Suprapubic skin (tissue), 4 donors: ENCODE measurements at regions not wholly inside any gene's neighbourhood (a gene's known extent, or its start where the extent isn't known, plus 50 kb on each side); places are given as distances from the start of the nearest gene placed in this dataset.
"Not testable (repeated sequence)": the region's sequence is repeated elsewhere in the genome, so short reads cannot be mapped to it uniquely, and the experiment has no call there.

Experiments used
- DNase-seq, 2 donors: peaks; one replicate each; pipeline ENCODE4 v3.0.0-alpha.2; 2019; ENCODE audit warnings: low spot score in 2 of 2
- H3K27ac ChIP-seq: fragments of 200-600 bp; sonication (generic); one replicate; pipeline ENCODE4 v1.5.1; 2019
- H3K27me3 ChIP-seq: fragments of 200-600 bp; sonication (generic); one replicate; pipeline ENCODE4 v1.5.1; 2019
- H3K36me3 ChIP-seq: fragments of 200-600 bp; sonication (generic); one replicate; pipeline ENCODE4 v1.5.1; 2019
- H3K4me1 ChIP-seq: fragments of 200-600 bp; sonication (generic); one replicate; pipeline ENCODE4 v1.5.1; 2019
- H3K4me3 ChIP-seq: fragments of 200-600 bp; sonication (generic); one replicate; pipeline ENCODE4 v1.5.1; 2019; ENCODE audit warnings: mild to moderate bottlenecking
- H3K9me3 ChIP-seq: fragments of 200-600 bp; sonication (generic); one replicate; pipeline ENCODE4 v1.5.1; 2019
- CTCF ChIP-seq, 2 donors: fragments of 200-600 bp in 1 of 2; fragments of 450-650 bp in 1 of 2; sonication (generic) in 1 of 2; IDR thresholded peaks; one replicate each; pipeline ENCODE4 v1.5.1; 2016 to 2019; ENCODE audit warnings: antibody characterized with exemption in 2 of 2, mild to moderate bottlenecking in 1 of 2, moderate library complexity in 1 of 2
- EP300 ChIP-seq: sonication (generic); formaldehyde crosslinking; IDR thresholded peaks from one replicate; pipeline ENCODE4 v1.6.1; 2017; ENCODE audit warnings: antibody characterized with exemption
- POLR2A ChIP-seq, 2 donors: fragments of 450-650 bp; IDR thresholded peaks; one replicate each; pipeline ENCODE4 v1.6.1; 2017; ENCODE audit warnings: antibody characterized with exemption in 2 of 2, mild to moderate bottlenecking in 2 of 2, moderate library complexity in 2 of 2
- POLR2AphosphoS5 ChIP-seq, 3 donors: sonication (generic); formaldehyde crosslinking; IDR thresholded peaks; one replicate each; pipeline ENCODE4 v1.6.1; 2017; ENCODE audit warnings: antibody characterized with exemption in 3 of 3
- WGBS: methylation state at CpG from one replicate; pipeline ENCODE4 v1.1.5; 2018; 5-methylcytosine and 5-hydroxymethylcytosine counted together

GRCh38 chr7:52547308-52547910 is 488.0 kb upstream of the POM121L12 start:
- no peaks in the 10 kb centered on the region for H3K36me3 ChIP-seq
- no peak overlapping the region for H3K4me3 ChIP-seq
- DNase-seq: no peak
- TF ChIP-seq POLR2A (IDR thresholded peaks at IDR 0.05) (no peak), EP300 (no peak), POLR2AphosphoS5 (IDR thresholded peaks at IDR 0.05) (no peak), CTCF (IDR thresholded peaks at IDR 0.05) (no peak)
- WGBS: 66% methylated on average over 8 of the region's 8 CpGs
- H3K4me1 ChIP-seq: no peaks in the 10 kb centered on the region
- H3K27me3 ChIP-seq: no peaks in the 10 kb centered on the region
- no peak overlapping the region for H3K27ac ChIP-seq
- peaks cover 6% of the 10 kb centered on the region for H3K9me3 ChIP-seq

GRCh38 chr7:52541198-52541765 is 494.2 kb upstream of the POM121L12 start:
- H3K9me3 ChIP-seq, H3K4me1 ChIP-seq, H3K27me3 ChIP-seq, DNase-seq, H3K4me3 ChIP-seq, H3K36me3 ChIP-seq, H3K27ac ChIP-seq: not testable (repeated sequence)
- WGBS: 27% methylated on average over 5 of the region's 5 CpGs

GRCh38 chr7:52540041-52540440 is 495.4 kb upstream of the POM121L12 start:
- TF ChIP-seq CTCF (IDR thresholded peaks at IDR 0.05): no peak
- H3K36me3 ChIP-seq: no peaks in the 10 kb centered on the region
- H3K9me3 ChIP-seq: peaks cover 7% of the 10 kb centered on the region
- H3K4me3 ChIP-seq: no peak overlapping the region
- DNase-seq: no peak
- WGBS: 66% methylated on average over 2 of the region's 2 CpGs
- H3K4me1 ChIP-seq: no peaks in the 10 kb centered on the region
- H3K27me3 ChIP-seq: no peaks in the 10 kb centered on the region
- H3K27ac ChIP-seq: no peak overlapping the region

GRCh38 chr7:52539414-52539813 is 496.0 kb upstream of the POM121L12 start:
- H3K27ac ChIP-seq: no peak overlapping the region
- no peaks in the 10 kb centered on the region for H3K36me3 ChIP-seq
- WGBS: 92% methylated on average over 3 of the region's 3 CpGs
- DNase-seq: no peak
- no peaks in the 10 kb centered on the region for H3K27me3 ChIP-seq
- TF ChIP-seq POLR2AphosphoS5 (IDR thresholded peaks at IDR 0.05): no peak
- no peak for TF ChIP-seq POLR2A (IDR thresholded peaks at IDR 0.05)
- TF ChIP-seq CTCF (IDR thresholded peaks at IDR 0.05): no peak
- TF ChIP-seq EP300: no peak
- H3K4me1 ChIP-seq: no peaks in the 10 kb centered on the region
- no peak overlapping the region for H3K4me3 ChIP-seq
- H3K9me3 ChIP-seq: peaks cover 7% of the 10 kb centered on the region

GRCh38 chr7:52537051-52537450 is 498.4 kb upstream of the POM121L12 start:
- no peaks in the 10 kb centered on the region for H3K36me3 ChIP-seq
- peaks cover 7% of the 10 kb centered on the region for H3K9me3 ChIP-seq
- no peak overlapping the region for H3K27ac ChIP-seq
- H3K27me3 ChIP-seq: no peaks in the 10 kb centered on the region
- TF ChIP-seq EP300: no peak
- no peak for TF ChIP-seq POLR2AphosphoS5 (IDR thresholded peaks at IDR 0.05)
- TF ChIP-seq CTCF (IDR thresholded peaks at IDR 0.05): no peak
- TF ChIP-seq POLR2A (IDR thresholded peaks at IDR 0.05): no peak
- no peaks in the 10 kb centered on the region for H3K4me1 ChIP-seq
- no peak for DNase-seq
- no peak overlapping the region for H3K4me3 ChIP-seq
- WGBS: 55% methylated on average over 4 of the region's 4 CpGs

- Histone ChIP-seq H3K9me3 (no peaks in the 10 kb centered on the region), H3K4me1 (no peaks in the 10 kb centered on the region), H3K36me3 (no peaks in the 10 kb centered on the region), H3K4me3 (no peak overlapping the region), H3K27me3 (no peaks in the 10 kb centered on the region), H3K27ac (no peak overlapping the region)
- no peak for DNase-seq
- TF ChIP-seq CTCF (IDR thresholded peaks at IDR 0.05): no peak
- TF ChIP-seq EP300: no peak
- TF ChIP-seq POLR2AphosphoS5 (IDR thresholded peaks at IDR 0.05): no peak
- no peak for TF ChIP-seq POLR2A (IDR thresholded peaks at IDR 0.05)
- 73% methylated on average over 3 of the region's 3 CpGs for WGBS
These were observed 509.6 kb upstream of the POM121L12 start for GRCh38 chr7:52525772-52526341.
